HepG2 (cell line): ENCODE measurements at regions not wholly inside any gene's neighbourhood (a gene's known extent, or its start where the extent isn't known, plus 50 kb on each side); places are given as distances from the start of the nearest gene placed in this dataset.

Source experiments
- ATAC-seq: fragments of 200-7000 bp; cut with Tn5 transposase; 3 replicates; pipeline ENCODE4 v1.9.1; 2020; ENCODE audit warnings: mild to moderate bottlenecking, moderate library complexity
- BruUV-seq: library from RNA; stranded (reverse); fragments of 400-500 nt; replicated peaks from 2 replicates; lab custom pipeline; 2021; lab: Mats Ljungman, UMichigan
- CTCF ChIA-PET: fragments of 300-600 bp; formaldehyde crosslinking; extraction: SDS; loops from one replicate; lab custom pipeline; 2021; ENCODE audit warnings: low total read pairs, inconsistent platforms, low intra/inter-chr PET ratio; lab: Yijun Ruan, JAX
- POLR2A ChIA-PET: fragments of 350-600 bp; sonication (Branson Sonifier 250); formaldehyde crosslinking; loops from one replicate; lab custom pipeline; 2020; ENCODE audit warnings: antibody characterized with exemption, inconsistent platforms; lab: Yijun Ruan, JAX
- DNase-seq: peaks from one replicate; pipeline ENCODE4 v3.0.0-alpha.2; 2015; ENCODE audit warnings: low spot score
- FAIRE-seq: peaks from 3 replicates; lab custom pipeline; 2011; peaks lifted over from hg19 to GRCh38; lab: Jason Lieb, UNC
- H2AFZ ChIP-seq: one replicate; pipeline ENCODE4 v1.6.1; 2011; ENCODE audit warnings: low read length, inconsistent platforms
- H3K27ac ChIP-seq: fragments of 300-600 bp; 3 replicates; pipeline ENCODE4 v1.8.0; 2011; ENCODE audit warnings: mixed run types, mild to moderate bottlenecking, mixed read lengths, low read length, inconsistent platforms; ENCODE audit not compliant: insufficient read depth; ENCODE audit errors: extremely low read length
- H3K27me3 ChIP-seq, 2 experiments: fragments of 200-600 bp in 1 of 2; 2 replicates in 1 of 2; 3 replicates in 1 of 2; pipeline versions ENCODE4 v1.6.0 to v1.8.0; 2011; ENCODE audit warnings: low read length in 2 of 2, mild to moderate bottlenecking in 2 of 2, moderate library complexity in 2 of 2, inconsistent platforms in 1 of 2; ENCODE audit not compliant: insufficient read depth in 2 of 2, control insufficient read depth in 1 of 2
- H3K36me3 ChIP-seq, 2 experiments: fragments of 200-600 bp in 1 of 2; replicated peaks in 1 of 2; 2 replicates in 1 of 2; 3 replicates in 1 of 2; pipeline versions ENCODE4 v1.5.1 to v1.8.0; 2011; ENCODE audit warnings: low read length in 2 of 2, inconsistent platforms in 1 of 2; ENCODE audit not compliant: insufficient read depth in 2 of 2, control insufficient read depth in 1 of 2
- H3K4me1 ChIP-seq: 2 replicates; pipeline ENCODE4 v1.5.1; 2012; ENCODE audit warnings: low read length, inconsistent platforms; ENCODE audit not compliant: insufficient read depth
- H3K4me2 ChIP-seq: 2 replicates; pipeline ENCODE4 v1.6.0; 2011; ENCODE audit warnings: low read depth, low read length, inconsistent platforms
- H3K4me3 ChIP-seq, 3 experiments: fragments of 200-600 bp in 1 of 3; sonication (generic), shearing (Covaris generic) in 1 of 3; replicated peaks in 1 of 3; 2 replicates each; pipeline ENCODE4 v1.5.1; 2011 to 2016; ENCODE audit warnings: low read length in 3 of 3, inconsistent platforms in 2 of 3, low read depth in 2 of 3, mild to moderate bottlenecking in 2 of 3, control low read depth in 1 of 3, mixed read lengths in 1 of 3; ENCODE audit not compliant: insufficient read depth in 1 of 3
- H3K79me2 ChIP-seq: one replicate; pipeline ENCODE4 v1.6.1; 2011; ENCODE audit warnings: low read length, inconsistent platforms; ENCODE audit not compliant: insufficient read depth
- H3K9ac ChIP-seq: 2 replicates; pipeline ENCODE4 v1.6.0; 2011; ENCODE audit warnings: mild to moderate bottlenecking, low read depth, low read length, inconsistent platforms; ENCODE audit not compliant: insufficient read depth
- H3K9me3 ChIP-seq: 2 replicates; pipeline ENCODE4 v1.5.1; 2012; ENCODE audit warnings: mild to moderate bottlenecking, low read length
- H4K20me1 ChIP-seq: 2 replicates; pipeline ENCODE4 v1.6.0; 2011; ENCODE audit warnings: inconsistent platforms, mild to moderate bottlenecking, low read length, moderate library complexity; ENCODE audit not compliant: insufficient read depth
- ARID2 ChIP-seq: sonication (generic); formaldehyde crosslinking; IDR thresholded peaks from 2 replicates; pipeline ENCODE4 v1.8.1; 2022; ENCODE audit warnings: mild to moderate bottlenecking, missing genetic modification reagents, borderline replicate concordance
- ARID5B ChIP-seq: IDR thresholded peaks from 2 replicates; pipeline ENCODE4 v1.4.0; 2020; ENCODE audit warnings: mild to moderate bottlenecking, missing genetic modification reagents
- FOXO1 ChIP-seq: sonication (generic); formaldehyde crosslinking; IDR thresholded peaks from 2 replicates; pipeline ENCODE4 v1.4.0; 2020; ENCODE audit warnings: missing genetic modification reagents
- HDAC6 ChIP-seq: fragments of 200-600 bp; sonication (generic); IDR thresholded peaks from 2 replicates; pipeline ENCODE4 v1.7.0; 2017; ENCODE audit warnings: mild to moderate bottlenecking, antibody characterized with exemption, low read length, low read depth
- HNRNPK ChIP-seq: fragments of 200-400 bp; formaldehyde crosslinking; IDR thresholded peaks from 2 replicates; pipeline ENCODE4 v1.6.1; 2018; ENCODE audit warnings: low read length, low read depth, moderate library complexity, mild to moderate bottlenecking; ENCODE audit not compliant: poor library complexity, severe bottlenecking
- KLF13 ChIP-seq: sonication (generic); formaldehyde crosslinking; IDR thresholded peaks from 2 replicates; pipeline ENCODE4 v1.4.0; 2020; ENCODE audit warnings: mild to moderate bottlenecking, missing genetic modification reagents
- KMT2A ChIP-seq: sonication (generic); formaldehyde crosslinking; IDR thresholded peaks from 2 replicates; pipeline ENCODE4 v1.4.0; 2020; ENCODE audit warnings: missing genetic modification reagents
- SIX1 ChIP-seq: sonication (generic); formaldehyde crosslinking; IDR thresholded peaks from 2 replicates; pipeline ENCODE4 v1.4.0; 2020; ENCODE audit warnings: missing genetic modification reagents, borderline replicate concordance
- SOX13 ChIP-seq, 3 experiments: fragments of 450-650 bp in 1 of 3; sonication (generic) in 1 of 3; formaldehyde crosslinking in 1 of 3; IDR thresholded peaks in 2 of 3; conservative IDR thresholded peaks in 1 of 3; 2 replicates each; pipeline versions ENCODE4 v1.5.0 to v1.6.1; 2016 to 2020; ENCODE audit warnings: antibody characterized with exemption in 1 of 3, mild to moderate bottlenecking in 1 of 3, missing compliant biosample characterization in 1 of 3, missing genetic modification reagents in 1 of 3, moderate library complexity in 1 of 3
- SUZ12 ChIP-seq: fragments of 150-350 bp; IDR thresholded peaks from 2 replicates; pipeline ENCODE4 v1.6.1; 2014; ENCODE audit warnings: low read depth, low read length
- THAP8 ChIP-seq: sonication (generic); formaldehyde crosslinking; IDR thresholded peaks from 2 replicates; pipeline ENCODE4 v1.5.1; 2020; ENCODE audit warnings: missing genetic modification reagents, mild to moderate bottlenecking, borderline replicate concordance
- ZBTB2 ChIP-seq: sonication (generic); formaldehyde crosslinking; IDR thresholded peaks from 2 replicates; pipeline ENCODE4 v1.8.0; 2022; ENCODE audit warnings: low read depth, missing genetic modification reagents
- ZNF331 ChIP-seq: sonication (generic); formaldehyde crosslinking; IDR thresholded peaks from 2 replicates; pipeline ENCODE4 v1.4.0; 2020; ENCODE audit warnings: missing genetic modification reagents
- ZNF343 ChIP-seq: sonication (generic); formaldehyde crosslinking; IDR thresholded peaks from 2 replicates; pipeline ENCODE4 v1.4.0; 2020; ENCODE audit warnings: mild to moderate bottlenecking, missing genetic modification reagents
- ZNF678 ChIP-seq: sonication (generic); formaldehyde crosslinking; IDR thresholded peaks from 2 replicates; pipeline ENCODE4 v1.4.0; 2020; ENCODE audit warnings: mild to moderate bottlenecking, missing genetic modification reagents
- WGBS: methylation state at CpG from one replicate; pipeline ENCODE4 v1.1.6; 2017; ENCODE audit warnings: low lambda C conversion rate; 5-methylcytosine and 5-hydroxymethylcytosine counted together
- in situ Hi-C: cut with HindIII; loops from 2 replicates; pipeline ENCODE4 v1.10.0; 2017; ENCODE audit warnings: low pct_unique_long_range_greater_than_20kb; ENCODE audit not compliant: extremely low pct_ligation_motif_present
- intact Hi-C: fragments of 100-400 bp; cut with micrococcal nuclease; formaldehyde crosslinking; loops from one replicate; pipeline ENCODE4 v1.10.0; 2022; ENCODE audit not compliant: unreplicated experiment
- TF ChIP-seq, protein P1 (sequence below): sonication (generic); formaldehyde crosslinking; IDR thresholded peaks from 2 replicates; pipeline ENCODE4 v1.4.0; 2020; ENCODE audit warnings: mild to moderate bottlenecking, low read depth, missing genetic modification reagents
- TF ChIP-seq, protein P2 (sequence below): sonication (generic); formaldehyde crosslinking; IDR thresholded peaks from 2 replicates; pipeline ENCODE4 v1.8.0; 2022; ENCODE audit warnings: mild to moderate bottlenecking, missing genetic modification reagents, moderate library complexity

DNA sequence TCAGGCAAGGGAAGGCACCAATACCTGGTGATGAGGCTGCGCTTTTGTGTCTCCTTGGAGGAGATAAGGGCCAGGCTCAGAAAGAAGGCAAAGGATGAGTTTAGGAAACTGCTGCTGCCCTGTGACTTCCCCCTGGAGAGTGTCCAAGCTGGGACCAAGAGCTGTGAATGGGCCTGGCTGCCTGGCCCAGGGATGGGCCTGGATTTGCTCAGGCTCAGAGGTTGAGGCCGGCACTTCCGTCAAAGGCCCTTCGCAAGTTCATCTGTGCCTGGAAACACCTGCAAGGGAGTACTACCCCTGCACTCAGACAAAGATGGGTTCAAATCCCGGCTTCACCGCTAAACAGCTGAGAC, 50.5 kb upstream of the NANOS1 start (continued):
- no peak for TF ChIP-seq ZNF343 (CRISPR knock-in tag)
- no peak for TF ChIP-seq FOXO1 (CRISPR knock-in tag)
- no peak for TF ChIP-seq ZBTB2
- no peak for TF ChIP-seq KLF13 (CRISPR knock-in tag)
- TF ChIP-seq SUZ12 = no peak
- no peak for TF ChIP-seq ARID2 (CRISPR knock-in tag)
- no peak for TF ChIP-seq HDAC6
- TF ChIP-seq ZNF331 (CRISPR knock-in tag) = no peak
- TF ChIP-seq, protein P1, sequence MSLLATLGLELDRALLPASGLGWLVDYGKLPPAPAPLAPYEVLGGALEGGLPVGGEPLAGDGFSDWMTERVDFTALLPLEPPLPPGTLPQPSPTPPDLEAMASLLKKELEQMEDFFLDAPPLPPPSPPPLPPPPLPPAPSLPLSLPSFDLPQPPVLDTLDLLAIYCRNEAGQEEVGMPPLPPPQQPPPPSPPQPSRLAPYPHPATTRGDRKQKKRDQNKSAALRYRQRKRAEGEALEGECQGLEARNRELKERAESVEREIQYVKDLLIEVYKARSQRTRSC (CRISPR knock-in tag) = no peak

GRCh38 chr10:118979661-118980060, 49.9 kb upstream of the NANOS1 start:
- WGBS = 27% methylated on average over 7 of the region's 8 CpGs
- CTCF ChIA-PET = no interaction called here
- no peak for FAIRE-seq
- TF ChIP-seq ARID5B (no peak), SIX1 (no peak), THAP8 (CRISPR knock-in tag) (no peak), HNRNPK (no peak), ZNF678 (CRISPR knock-in tag) (no peak), KMT2A (no peak), SOX13 (IDR thresholded peaks at IDR 0.05) (no peak), SOX13 (CRISPR knock-in tag; conservative IDR thresholded peaks at IDR 0.05 in 1 of 2, IDR thresholded peaks at IDR 0.05 in 1 of 2) (no peak)
- TF ChIP-seq, protein P2, sequence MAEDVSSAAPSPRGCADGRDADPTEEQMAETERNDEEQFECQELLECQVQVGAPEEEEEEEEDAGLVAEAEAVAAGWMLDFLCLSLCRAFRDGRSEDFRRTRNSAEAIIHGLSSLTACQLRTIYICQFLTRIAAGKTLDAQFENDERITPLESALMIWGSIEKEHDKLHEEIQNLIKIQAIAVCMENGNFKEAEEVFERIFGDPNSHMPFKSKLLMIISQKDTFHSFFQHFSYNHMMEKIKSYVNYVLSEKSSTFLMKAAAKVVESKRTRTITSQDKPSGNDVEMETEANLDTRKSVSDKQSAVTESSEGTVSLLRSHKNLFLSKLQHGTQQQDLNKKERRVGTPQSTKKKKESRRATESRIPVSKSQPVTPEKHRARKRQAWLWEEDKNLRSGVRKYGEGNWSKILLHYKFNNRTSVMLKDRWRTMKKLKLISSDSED = no peak

More at GRCh38 chr10:118979661-118980060, 49.9 kb upstream of the NANOS1 start:
- DNase-seq (no peak), ATAC-seq (no peak)
- no peaks in the 10 kb centered on the region for H3K9me3 ChIP-seq
- intact Hi-C loops = no loop called here
- in situ Hi-C loops = no loop called here
- H3K4me1 ChIP-seq = no peaks in the 10 kb centered on the region
- H3K27me3 ChIP-seq = peaks cover 0 to 16% of the 10 kb centered on the region in 2 experiments; a peak in 3 of 5 replicates
- H4K20me1 ChIP-seq = no peaks in the 10 kb centered on the region
- H3K27ac ChIP-seq = no peak overlapping the region
- H3K36me3 ChIP-seq = no peaks in the 10 kb centered on the region
- H2AFZ ChIP-seq = no peak overlapping the region
- POLR2A ChIA-PET = no interaction called here
- no peak overlapping the region for H3K4me2 ChIP-seq
- H3K79me2 ChIP-seq = no peaks in the 10 kb centered on the region
- no peak overlapping the region for H3K9ac ChIP-seq
- BruUV-seq = no TSS peak
- no peak overlapping the region for H3K4me3 ChIP-seq
